Heart left ventricle (tissue), 13 donors: ENCODE measurements at regions not wholly inside any gene's neighbourhood (a gene's known extent, or its start where the extent isn't known, plus 50 kb on each side); places are given as distances from the start of the nearest gene placed in this dataset.

Experiments
- CTCF ChIP-seq, 12 donors: fragments of 200-600 bp; sonication (generic) in 4 of 12; IDR thresholded peaks; one replicate each; pipeline versions ENCODE4 v1.5.0 to v1.8.0; 2018 to 2022; ENCODE audit warnings: antibody characterized with exemption in 12 of 12, mild to moderate bottlenecking in 5 of 12
- POLR2A ChIP-seq, 2 donors: fragments of 450-650 bp; IDR thresholded peaks; one replicate each; pipeline ENCODE4 v1.6.1; 2017; ENCODE audit warnings: antibody characterized with exemption in 2 of 2, mild to moderate bottlenecking in 2 of 2, moderate library complexity in 2 of 2
- donor health status: ischemic (EF 13 %, LVEDD 7.1; RV severe dilation, severe dysfunction).
- donor health status: DM: no; HTN: yes; CAD: no.
- donor health status: DM: no; HTN: no; CAD: no.
- donor health status: ischemic (EF 25% LVEDD 6.9; RV normal size, moderate dysfunction).
- donor health status: ischemic (EF 25% LVEDD 5.7; RV mildly dilated, moderate dysfunction).
- donor health status: ischemic (EF 35%, LVEDD 5.7; RV mildly dilated, moderate dysfunction).
- donor health status: nonischemic (EF 11% LVEDD 7.7; RV severe dilation, severe dysfunction).
- donor health status: DM: yes; HTN: yes; CAD: no.
- donor health status: PGD.
- donor health status: ischemic (EF 29% LVEDD 5.4; RV normal size, mild dysfunction).
- donor health status: nonischemic (EF 23%, LVEDD 6.1; RV moderate dilation, normal function).

GRCh38 chr9:99406939-99407338 is 184.9 kb downstream of the SEC61B start:
- TF ChIP-seq CTCF (IDR thresholded peaks at IDR 0.05) (no peak), POLR2A (IDR thresholded peaks at IDR 0.05) (no peak)
